Panc1 (cell line): ENCODE measurements at regions not wholly inside any gene's neighbourhood (a gene's known extent, or its start where the extent isn't known, plus 50 kb on each side); places are given as distances from the start of the nearest gene placed in this dataset.

Experiments
- ATAC-seq: fragments of 200-7000 bp; cut with Tn5 transposase; 2 replicates; pipeline ENCODE4 v1.9.1; 2020; ENCODE audit warnings: mild to moderate bottlenecking, moderate library complexity
- BruUV-seq: library from RNA; stranded (reverse); fragments of 400-500 nt; replicated peaks from 2 replicates; lab custom pipeline; 2021; lab: Mats Ljungman, UMichigan
- CTCF ChIA-PET: fragments of 300-600 bp; sonication (Branson Sonifier 250); formaldehyde crosslinking; loops from one replicate; lab custom pipeline; 2022; ENCODE audit warnings: antibody characterized with exemption; lab: Charles Lee
- POLR2A ChIA-PET: fragments of 300-600 bp; sonication (Branson Sonifier 250); formaldehyde crosslinking; loops from one replicate; lab custom pipeline; 2022; ENCODE audit warnings: antibody characterized with exemption; lab: Charles Lee
- DNase-seq: peaks from one replicate; pipeline ENCODE4 v3.0.0-alpha.2; 2010; ENCODE audit warnings: low read depth, low spot score
- H3K27ac ChIP-seq: 2 replicates; pipeline ENCODE4 v1.5.1; 2011; ENCODE audit warnings: mild to moderate bottlenecking, low read length, inconsistent platforms
- H3K27me3 ChIP-seq: fragments of 200-500 bp; sonication (Bioruptor generic); 2 replicates; pipeline ENCODE4 v1.6.0; 2014; ENCODE audit warnings: low read length, inconsistent platforms; ENCODE audit not compliant: control insufficient read depth, insufficient read depth
- H3K36me3 ChIP-seq: fragments of 200-500 bp; sonication (Bioruptor generic); 2 replicates; pipeline ENCODE4 v1.5.1; 2014; ENCODE audit warnings: inconsistent platforms, mild to moderate bottlenecking, low read length, moderate library complexity; ENCODE audit not compliant: control insufficient read depth, insufficient read depth
- H3K4me1 ChIP-seq: 2 replicates; pipeline ENCODE4 v1.5.1; 2011; ENCODE audit warnings: inconsistent platforms, mild to moderate bottlenecking, low read length, moderate library complexity; ENCODE audit not compliant: control insufficient read depth, insufficient read depth
- H3K4me3 ChIP-seq, 2 experiments: 2 replicates each; pipeline ENCODE4 v1.5.1; 2011 to 2012; ENCODE audit warnings: low read depth in 2 of 2, low read length in 2 of 2, mild to moderate bottlenecking in 2 of 2, inconsistent platforms in 1 of 2, moderate library complexity in 1 of 2
- H3K9me3 ChIP-seq: fragments of 200-500 bp; sonication (Bioruptor generic); 2 replicates; pipeline ENCODE4 v1.5.1; 2014; ENCODE audit warnings: low read depth, mild to moderate bottlenecking, inconsistent platforms, low read length, moderate library complexity; ENCODE audit not compliant: control insufficient read depth, insufficient read depth
- POLR2AphosphoS5 ChIP-seq: IDR thresholded peaks from 2 replicates; pipeline ENCODE4 v1.6.1; 2012; ENCODE audit warnings: mild to moderate bottlenecking, low read depth, low read length, moderate library complexity
- SIN3A ChIP-seq: IDR thresholded peaks from 2 replicates; pipeline ENCODE4 v1.6.1; 2012; ENCODE audit warnings: low read depth, mild to moderate bottlenecking, low read length, moderate library complexity, borderline replicate concordance; ENCODE audit not compliant: insufficient read depth
- TCF7L2 ChIP-seq: IDR thresholded peaks from 2 replicates; pipeline ENCODE4 v1.6.1; 2011; ENCODE audit warnings: mild to moderate bottlenecking, low read depth, low read length, inconsistent platforms
- in situ Hi-C: cut with HindIII; loops from 2 replicates; pipeline ENCODE4 v1.10.0; 2016; ENCODE audit warnings: low sequenced_read_pairs, low pct_unique_long_range_greater_than_20kb
- intact Hi-C: fragments of 100-400 bp; cut with micrococcal nuclease; formaldehyde crosslinking; loops from one replicate; pipeline ENCODE4 v1.10.0; 2022; ENCODE audit not compliant: unreplicated experiment
- TF ChIP-seq, protein P1 (sequence below), 2 experiments: IDR thresholded peaks; 2 replicates each; pipeline ENCODE4 v1.6.1; 2011 to 2012; ENCODE audit warnings: low read depth in 2 of 2, control low read depth in 1 of 2, low read length in 1 of 2, mild to moderate bottlenecking in 1 of 2, moderate library complexity in 1 of 2; ENCODE audit not compliant: insufficient read depth in 1 of 2
- TF ChIP-seq, protein P2 (sequence below): fragments of 450-650 bp; IDR thresholded peaks from 2 replicates; pipeline ENCODE4 v1.5.1; 2017; ENCODE audit warnings: mild to moderate bottlenecking

DNA sequence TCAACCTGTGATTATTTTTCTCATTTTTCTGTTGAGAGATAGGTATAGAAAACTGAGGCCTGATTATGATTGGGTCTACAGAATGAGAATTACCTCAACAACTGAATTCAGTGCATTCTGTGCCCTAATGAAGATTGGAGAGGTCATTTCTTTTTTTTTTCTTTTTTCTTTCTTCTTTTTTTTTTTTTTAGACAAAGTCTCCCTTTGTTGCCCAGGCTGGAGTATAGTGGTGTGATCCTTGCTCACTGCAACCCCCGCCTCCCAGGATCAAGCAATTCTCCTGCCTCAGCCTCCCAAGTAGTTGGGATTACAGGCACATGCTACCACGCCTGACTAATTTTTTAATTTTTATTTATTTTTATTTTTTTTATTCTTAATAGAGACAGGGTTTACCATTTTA is 95.0 kb upstream of the ARMC3 start:
- CTCF ChIA-PET: no interaction called here
- DNase-seq (no peak), ATAC-seq (no peak)
- Histone ChIP-seq H3K36me3 (no peaks in the 10 kb centered on the region), H3K9me3 (no peaks in the 10 kb centered on the region), H3K27ac (no peak overlapping the region), H3K4me3 (no peak overlapping the region), H3K4me1 (no peaks in the 10 kb centered on the region), H3K27me3 (no peaks in the 10 kb centered on the region)
- intact Hi-C loops (no loop called here), in situ Hi-C loops (no loop called here)
- POLR2A ChIA-PET: no interaction called here
- TF ChIP-seq TCF7L2 (no peak), SIN3A (no peak), POLR2AphosphoS5 (no peak)
- TF ChIP-seq, protein P1, sequence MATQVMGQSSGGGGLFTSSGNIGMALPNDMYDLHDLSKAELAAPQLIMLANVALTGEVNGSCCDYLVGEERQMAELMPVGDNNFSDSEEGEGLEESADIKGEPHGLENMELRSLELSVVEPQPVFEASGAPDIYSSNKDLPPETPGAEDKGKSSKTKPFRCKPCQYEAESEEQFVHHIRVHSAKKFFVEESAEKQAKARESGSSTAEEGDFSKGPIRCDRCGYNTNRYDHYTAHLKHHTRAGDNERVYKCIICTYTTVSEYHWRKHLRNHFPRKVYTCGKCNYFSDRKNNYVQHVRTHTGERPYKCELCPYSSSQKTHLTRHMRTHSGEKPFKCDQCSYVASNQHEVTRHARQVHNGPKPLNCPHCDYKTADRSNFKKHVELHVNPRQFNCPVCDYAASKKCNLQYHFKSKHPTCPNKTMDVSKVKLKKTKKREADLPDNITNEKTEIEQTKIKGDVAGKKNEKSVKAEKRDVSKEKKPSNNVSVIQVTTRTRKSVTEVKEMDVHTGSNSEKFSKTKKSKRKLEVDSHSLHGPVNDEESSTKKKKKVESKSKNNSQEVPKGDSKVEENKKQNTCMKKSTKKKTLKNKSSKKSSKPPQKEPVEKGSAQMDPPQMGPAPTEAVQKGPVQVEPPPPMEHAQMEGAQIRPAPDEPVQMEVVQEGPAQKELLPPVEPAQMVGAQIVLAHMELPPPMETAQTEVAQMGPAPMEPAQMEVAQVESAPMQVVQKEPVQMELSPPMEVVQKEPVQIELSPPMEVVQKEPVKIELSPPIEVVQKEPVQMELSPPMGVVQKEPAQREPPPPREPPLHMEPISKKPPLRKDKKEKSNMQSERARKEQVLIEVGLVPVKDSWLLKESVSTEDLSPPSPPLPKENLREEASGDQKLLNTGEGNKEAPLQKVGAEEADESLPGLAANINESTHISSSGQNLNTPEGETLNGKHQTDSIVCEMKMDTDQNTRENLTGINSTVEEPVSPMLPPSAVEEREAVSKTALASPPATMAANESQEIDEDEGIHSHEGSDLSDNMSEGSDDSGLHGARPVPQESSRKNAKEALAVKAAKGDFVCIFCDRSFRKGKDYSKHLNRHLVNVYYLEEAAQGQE (IDR thresholded peaks at IDR 0.05; ENCODE audit: insufficient read depth in 1 of 2, low read depth in 2 of 2, low read length in 1 of 2): no peak
- TF ChIP-seq, protein P2, sequence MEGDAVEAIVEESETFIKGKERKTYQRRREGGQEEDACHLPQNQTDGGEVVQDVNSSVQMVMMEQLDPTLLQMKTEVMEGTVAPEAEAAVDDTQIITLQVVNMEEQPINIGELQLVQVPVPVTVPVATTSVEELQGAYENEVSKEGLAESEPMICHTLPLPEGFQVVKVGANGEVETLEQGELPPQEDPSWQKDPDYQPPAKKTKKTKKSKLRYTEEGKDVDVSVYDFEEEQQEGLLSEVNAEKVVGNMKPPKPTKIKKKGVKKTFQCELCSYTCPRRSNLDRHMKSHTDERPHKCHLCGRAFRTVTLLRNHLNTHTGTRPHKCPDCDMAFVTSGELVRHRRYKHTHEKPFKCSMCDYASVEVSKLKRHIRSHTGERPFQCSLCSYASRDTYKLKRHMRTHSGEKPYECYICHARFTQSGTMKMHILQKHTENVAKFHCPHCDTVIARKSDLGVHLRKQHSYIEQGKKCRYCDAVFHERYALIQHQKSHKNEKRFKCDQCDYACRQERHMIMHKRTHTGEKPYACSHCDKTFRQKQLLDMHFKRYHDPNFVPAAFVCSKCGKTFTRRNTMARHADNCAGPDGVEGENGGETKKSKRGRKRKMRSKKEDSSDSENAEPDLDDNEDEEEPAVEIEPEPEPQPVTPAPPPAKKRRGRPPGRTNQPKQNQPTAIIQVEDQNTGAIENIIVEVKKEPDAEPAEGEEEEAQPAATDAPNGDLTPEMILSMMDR: no peak
- BruUV-seq: no TSS peak

DNA sequence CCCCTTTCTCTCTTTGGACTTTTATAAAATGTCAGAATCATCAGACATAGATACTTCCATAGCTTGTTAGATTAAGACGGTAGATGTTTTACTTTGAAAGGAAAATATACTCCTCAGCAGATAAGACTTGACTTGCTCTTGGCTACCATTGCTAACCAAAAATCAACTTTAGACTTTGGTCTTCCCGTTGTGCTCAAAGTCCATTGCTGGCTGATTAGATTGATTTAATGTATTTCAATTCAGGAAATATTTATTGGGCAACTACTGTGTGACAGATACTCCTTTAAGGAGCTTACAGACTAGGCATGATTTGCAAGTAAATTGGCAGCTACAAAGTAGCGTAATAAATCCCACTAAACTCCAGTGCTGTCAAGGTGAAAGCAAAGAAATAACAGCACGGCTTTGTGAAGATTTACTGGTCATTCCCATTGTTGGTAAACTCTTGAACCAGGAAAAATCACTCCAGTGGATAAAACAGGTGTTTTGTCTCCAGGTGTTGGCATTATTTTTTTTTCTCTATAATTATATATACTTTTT is 95.7 kb upstream of the ARMC3 start:
- in situ Hi-C loops (no loop called here), intact Hi-C loops (no loop called here)
- ChIA-PET POLR2A (no interaction called here), CTCF (no interaction called here)
- H3K36me3 ChIP-seq: no peaks in the 10 kb centered on the region
- no peak overlapping the region for H3K4me3 ChIP-seq
- H3K27me3 ChIP-seq: no peaks in the 10 kb centered on the region
- no peaks in the 10 kb centered on the region for H3K9me3 ChIP-seq
- TF ChIP-seq, protein P1 (IDR thresholded peaks at IDR 0.05; ENCODE audit: insufficient read depth in 1 of 2, low read depth in 2 of 2, low read length in 1 of 2): no peak
- TF ChIP-seq SIN3A (no peak), TCF7L2 (no peak), POLR2AphosphoS5 (no peak)
- TF ChIP-seq, protein P2: no peak
- no peak for DNase-seq
- no peak for ATAC-seq
- no peaks in the 10 kb centered on the region for H3K4me1 ChIP-seq
- H3K27ac ChIP-seq: no peak overlapping the region
- BruUV-seq: no TSS peak
